ENCODE measurements at regions not wholly inside any gene's neighbourhood (a gene's known extent, or its start where the extent isn't known, plus 50 kb on each side); places are given as distances from the start of the nearest gene placed in this dataset.

DNA sequence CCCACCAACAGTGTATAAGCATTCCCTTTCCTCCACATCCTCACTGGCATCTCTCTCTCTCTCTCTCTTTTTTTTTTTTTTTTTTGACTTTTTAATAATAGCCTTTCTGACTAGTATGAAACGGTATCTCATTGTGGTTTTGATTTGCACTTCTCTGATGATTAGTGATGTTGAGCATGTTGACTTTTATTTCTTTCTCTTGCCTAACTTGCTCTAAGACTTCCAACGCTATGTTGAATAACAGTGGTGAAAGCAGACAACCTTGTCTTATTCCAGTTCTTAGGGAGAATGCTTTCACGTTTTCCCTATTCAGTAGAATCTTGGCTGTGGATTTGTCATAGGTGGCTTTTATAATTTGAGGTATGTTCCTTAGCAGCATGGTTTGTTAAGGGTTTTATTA, 249.4 kb upstream of the MDFIC2 start:
- H3K27ac ChIP-seq: no peak overlapping the region
- TF ChIP-seq, protein P1, sequence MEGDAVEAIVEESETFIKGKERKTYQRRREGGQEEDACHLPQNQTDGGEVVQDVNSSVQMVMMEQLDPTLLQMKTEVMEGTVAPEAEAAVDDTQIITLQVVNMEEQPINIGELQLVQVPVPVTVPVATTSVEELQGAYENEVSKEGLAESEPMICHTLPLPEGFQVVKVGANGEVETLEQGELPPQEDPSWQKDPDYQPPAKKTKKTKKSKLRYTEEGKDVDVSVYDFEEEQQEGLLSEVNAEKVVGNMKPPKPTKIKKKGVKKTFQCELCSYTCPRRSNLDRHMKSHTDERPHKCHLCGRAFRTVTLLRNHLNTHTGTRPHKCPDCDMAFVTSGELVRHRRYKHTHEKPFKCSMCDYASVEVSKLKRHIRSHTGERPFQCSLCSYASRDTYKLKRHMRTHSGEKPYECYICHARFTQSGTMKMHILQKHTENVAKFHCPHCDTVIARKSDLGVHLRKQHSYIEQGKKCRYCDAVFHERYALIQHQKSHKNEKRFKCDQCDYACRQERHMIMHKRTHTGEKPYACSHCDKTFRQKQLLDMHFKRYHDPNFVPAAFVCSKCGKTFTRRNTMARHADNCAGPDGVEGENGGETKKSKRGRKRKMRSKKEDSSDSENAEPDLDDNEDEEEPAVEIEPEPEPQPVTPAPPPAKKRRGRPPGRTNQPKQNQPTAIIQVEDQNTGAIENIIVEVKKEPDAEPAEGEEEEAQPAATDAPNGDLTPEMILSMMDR (IDR thresholded peaks at IDR 0.05): no peak
- no peaks in the 10 kb centered on the region for H3K4me1 ChIP-seq
- ATAC-seq: no peak
- intact Hi-C loops (cut with DNase I): no loop called here
- no peak for DNase-seq
- 80 to 85% (median 83%) methylated on average over 3 of the region's 3 CpGs for WGBS, 3 donors
- H3K27me3 ChIP-seq (ENCODE audit: insufficient read depth in 3 of 3, low read length in 2 of 3): no peaks in the 10 kb centered on the region
- no peaks in the 10 kb centered on the region for H3K9me3 ChIP-seq
- no peak overlapping the region for H3K4me3 ChIP-seq
- no peaks in the 10 kb centered on the region for H3K36me3 ChIP-seq (ENCODE audit: insufficient read depth in 1 of 2, low read depth in 1 of 2)

DNA sequence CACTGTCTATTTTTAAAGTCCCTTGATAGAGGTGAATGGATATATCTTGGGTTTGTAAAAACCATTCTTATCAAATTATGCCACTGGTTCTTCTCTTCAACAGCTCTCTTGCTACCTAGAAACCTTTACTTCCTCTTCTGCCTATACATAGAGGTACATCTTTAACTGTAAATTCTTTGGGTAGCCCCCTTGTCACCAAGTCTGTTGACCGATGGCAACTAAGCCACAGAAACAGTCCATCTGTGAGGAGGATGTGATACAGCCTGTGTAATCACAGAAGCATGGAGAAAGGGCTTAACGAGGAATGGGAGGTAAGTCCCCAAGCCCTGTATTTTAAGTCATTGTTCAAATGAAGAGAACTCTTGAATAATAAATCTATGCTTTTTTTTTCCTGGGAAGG, 246.5 kb upstream of the MDFIC2 start:
- DNase-seq (no peak), ATAC-seq (no peak)
- H3K36me3 ChIP-seq (ENCODE audit: insufficient read depth in 1 of 2, low read depth in 1 of 2): no peaks in the 10 kb centered on the region
- no peaks in the 10 kb centered on the region for H3K9me3 ChIP-seq
- H3K4me3 ChIP-seq: no peak overlapping the region
- no peak overlapping the region for H3K27ac ChIP-seq
- 18 to 37% (median 25%) methylated on average over 2 of the region's 2 CpGs for WGBS, 3 donors
- H3K27me3 ChIP-seq (ENCODE audit: insufficient read depth in 3 of 3, low read length in 2 of 3): no peaks in the 10 kb centered on the region
- no peaks in the 10 kb centered on the region for H3K4me1 ChIP-seq
- intact Hi-C loops (cut with DNase I): no loop called here
- TF ChIP-seq, protein P1 (IDR thresholded peaks at IDR 0.05): no peak

DNA sequence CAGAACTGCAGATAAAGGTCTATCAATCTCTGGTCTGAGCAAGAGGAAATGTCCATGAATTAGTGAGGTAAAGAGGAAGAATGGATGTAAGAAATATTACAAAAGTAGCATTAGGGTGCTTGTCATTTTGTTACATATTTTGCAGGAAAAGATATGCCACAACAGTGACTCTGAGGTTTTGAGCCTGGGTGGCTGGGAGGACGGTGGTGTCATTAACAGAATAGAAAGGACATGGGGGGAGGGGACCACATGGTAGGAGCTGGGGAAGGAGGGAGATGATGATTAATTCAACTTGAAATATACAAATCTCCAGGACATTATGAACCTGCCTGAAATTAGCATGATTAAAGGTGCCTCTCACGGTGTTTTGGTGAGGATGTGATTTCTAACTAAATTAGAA, 245.5 kb upstream of the MDFIC2 start:
- Histone ChIP-seq H3K4me3 (no peak overlapping the region), H3K27ac (no peak overlapping the region), H3K27me3 (ENCODE audit: insufficient read depth in 3 of 3, low read length in 2 of 3) (no peaks in the 10 kb centered on the region), H3K36me3 (ENCODE audit: insufficient read depth in 1 of 2, low read depth in 1 of 2) (no peaks in the 10 kb centered on the region), H3K9me3 (no peaks in the 10 kb centered on the region), H3K4me1 (no peaks in the 10 kb centered on the region)
- intact Hi-C loops (cut with DNase I): no loop called here
- DNase-seq (no peak), ATAC-seq (no peak)
- TF ChIP-seq, protein P1 (IDR thresholded peaks at IDR 0.05): no peak
- 69 to 82% (median 75%) methylated on average over 2 of the region's 2 CpGs for WGBS, 3 donors

DNA sequence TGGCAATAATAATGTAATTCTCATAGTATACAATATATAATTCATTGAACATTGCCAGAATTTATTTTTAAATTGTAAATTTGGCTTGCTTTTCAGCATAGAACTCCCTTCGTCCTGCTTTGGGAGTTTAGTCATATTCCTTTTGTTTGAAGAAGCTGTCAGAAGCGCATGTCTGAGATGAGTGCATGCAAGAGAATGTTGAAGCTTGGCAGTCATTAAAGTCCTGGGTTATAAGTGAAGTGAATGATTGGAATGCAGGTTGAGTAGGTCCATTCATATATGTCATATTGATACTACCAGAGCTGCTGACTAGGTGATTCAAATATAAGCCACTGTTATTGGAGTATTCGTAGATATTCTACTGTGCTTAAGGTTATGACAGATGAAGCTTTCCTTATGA, 243.6 kb upstream of the MDFIC2 start:
- H3K36me3 ChIP-seq (ENCODE audit: insufficient read depth in 1 of 2, low read depth in 1 of 2): no peaks in the 10 kb centered on the region
- WGBS, 3 donors: 89 to 93% (median 91%) methylated on average over 3 of the region's 3 CpGs
- ATAC-seq (no peak), DNase-seq (no peak)
- H3K4me3 ChIP-seq: no peak overlapping the region
- no peaks in the 10 kb centered on the region for H3K27me3 ChIP-seq (ENCODE audit: insufficient read depth in 3 of 3, low read length in 2 of 3)
- no peaks in the 10 kb centered on the region for H3K9me3 ChIP-seq
- TF ChIP-seq, protein P1 (IDR thresholded peaks at IDR 0.05): no peak
- H3K4me1 ChIP-seq: no peaks in the 10 kb centered on the region
- no peak overlapping the region for H3K27ac ChIP-seq
- intact Hi-C loops (cut with DNase I): no loop called here

DNA sequence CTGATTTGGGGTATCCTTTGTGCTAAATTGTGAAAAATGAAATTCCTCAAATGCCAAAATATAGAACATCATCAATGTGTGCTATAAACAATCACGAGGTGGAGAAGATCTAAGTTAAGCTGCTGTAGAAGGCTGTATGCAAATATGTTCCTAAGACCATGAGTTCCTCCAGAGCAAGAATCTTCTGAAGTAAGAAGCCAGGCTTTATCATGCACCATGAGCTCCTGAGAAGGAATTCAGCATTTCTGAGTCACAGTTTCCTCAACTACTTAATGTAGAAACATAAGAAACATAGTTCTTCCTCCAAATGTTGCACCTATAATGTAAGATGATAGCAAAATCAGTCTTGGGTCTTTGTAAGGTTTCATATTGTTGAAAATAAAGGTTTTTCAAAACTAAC, 241.7 kb upstream of the MDFIC2 start:
- no peak overlapping the region for H3K4me3 ChIP-seq
- TF ChIP-seq, protein P1 (IDR thresholded peaks at IDR 0.05): no peak
- no peaks in the 10 kb centered on the region for H3K9me3 ChIP-seq
- no peaks in the 10 kb centered on the region for H3K36me3 ChIP-seq (ENCODE audit: insufficient read depth in 1 of 2, low read depth in 1 of 2)
- WGBS, 3 donors: 55 to 58% (median 58%) methylated on average over 1 of the region's 1 CpG
- intact Hi-C loops (cut with DNase I): loop anchor here (5.0 kb wide), 2 partner anchors 1033 to 1098 kb away; no protein-coding TSS in a partner anchor
- no peaks in the 10 kb centered on the region for H3K4me1 ChIP-seq
- no peak overlapping the region for H3K27ac ChIP-seq
- DNase-seq: no peak
- H3K27me3 ChIP-seq (ENCODE audit: insufficient read depth in 3 of 3, low read length in 2 of 3): no peaks in the 10 kb centered on the region
- ATAC-seq: no peak
